Astrocyte of the cerebellum (primary cell): ENCODE measurements at regions not wholly inside any gene's neighbourhood (a gene's known extent, or its start where the extent isn't known, plus 50 kb on each side); places are given as distances from the start of the nearest gene placed in this dataset.

Source experiments
- DNase-seq: peaks from one replicate; pipeline ENCODE4 v3.0.0-alpha.2; 2011; ENCODE audit warnings: low read depth
- H3K4me3 ChIP-seq: 2 replicates; pipeline ENCODE4 v1.5.1; 2011; ENCODE audit warnings: mild to moderate bottlenecking, low read depth, low read length, moderate library complexity
- CTCF ChIP-seq: IDR thresholded peaks from 2 replicates; pipeline ENCODE4 v1.5.1; 2012; ENCODE audit warnings: low read length, low read depth, moderate library complexity, mild to moderate bottlenecking; ENCODE audit errors: missing control alignments
- in situ Hi-C: cut with HindIII; loops from 2 replicates; pipeline ENCODE4 v1.10.0; 2017; ENCODE audit warnings: low sequenced_read_pairs

- peak; percentile 90 for DNase-seq
- H3K4me3 ChIP-seq, result no peak overlapping the region
- no peak for TF ChIP-seq CTCF
- in situ Hi-C loops, result no loop called here
Observed at GRCh38 chr4:128571747-128572146, 237.8 kb upstream of the JADE1 start.

DNA sequence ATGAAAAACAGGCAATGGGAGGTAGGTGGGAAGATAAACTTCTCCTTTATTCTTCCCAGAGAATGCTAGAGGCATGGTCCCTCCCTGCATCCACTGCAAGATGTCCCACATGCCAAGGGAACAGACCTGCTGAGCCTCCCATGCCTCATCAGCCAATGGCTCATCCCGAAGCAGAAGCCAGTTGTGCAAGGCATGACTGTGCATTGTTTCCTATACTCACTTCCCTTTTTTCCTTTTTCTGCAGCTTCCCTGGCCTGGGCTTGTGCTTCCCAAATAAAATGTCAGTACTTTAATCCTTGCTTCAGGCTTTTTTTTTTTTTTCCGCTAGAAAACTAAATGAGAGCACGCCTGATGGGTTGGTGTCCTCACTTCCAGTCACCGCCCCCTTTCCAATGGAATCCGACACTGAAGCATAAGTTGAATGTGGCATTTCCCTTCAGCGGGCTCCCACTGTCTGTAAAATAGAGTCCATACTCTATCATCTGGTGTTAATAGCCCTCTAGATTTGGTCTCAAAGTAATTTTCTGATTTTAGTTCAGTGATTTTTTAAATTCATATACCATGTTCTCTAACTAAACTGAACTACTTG is 239.0 kb upstream of the JADE1 start:
- no peak for TF ChIP-seq CTCF
- no peak overlapping the region for H3K4me3 ChIP-seq
- DNase-seq, result no peak
- in situ Hi-C loops, result no loop called here

DNA sequence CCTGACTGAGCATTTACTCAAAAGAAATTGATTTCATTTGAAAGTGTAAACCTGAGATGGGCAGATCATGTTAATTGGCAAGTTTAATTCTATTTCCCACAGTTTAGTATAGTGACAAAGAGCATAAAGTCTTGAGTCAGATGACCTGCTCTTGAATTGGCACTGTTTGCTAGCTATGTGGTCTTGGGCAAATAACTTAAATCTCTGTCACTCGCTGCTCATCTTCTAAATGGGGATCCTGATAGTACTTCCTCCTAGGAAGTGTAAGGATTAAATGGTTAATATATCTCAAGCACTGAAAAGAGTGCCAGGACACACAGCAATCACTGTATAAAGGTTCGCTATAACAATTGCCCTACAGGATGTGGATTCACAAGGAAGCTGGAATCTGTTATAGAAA is 242.8 kb upstream of the JADE1 start:
- no peak for DNase-seq
- no peak overlapping the region for H3K4me3 ChIP-seq
- TF ChIP-seq CTCF, result no peak
- in situ Hi-C loops, result no loop called here

- TF ChIP-seq CTCF, result peak; percentile 66
- H3K4me3 ChIP-seq, result no peak overlapping the region
- DNase-seq, result no peak
- in situ Hi-C loops, result no loop called here
Observed at GRCh38 chr4:128565565-128566186, 243.8 kb upstream of the JADE1 start.

- no peak overlapping the region for H3K4me3 ChIP-seq
- DNase-seq, result no peak
- no peak for TF ChIP-seq CTCF
- in situ Hi-C loops, result no loop called here
Observed at GRCh38 chr4:128565054-128565453, 244.4 kb upstream of the JADE1 start.

DNA sequence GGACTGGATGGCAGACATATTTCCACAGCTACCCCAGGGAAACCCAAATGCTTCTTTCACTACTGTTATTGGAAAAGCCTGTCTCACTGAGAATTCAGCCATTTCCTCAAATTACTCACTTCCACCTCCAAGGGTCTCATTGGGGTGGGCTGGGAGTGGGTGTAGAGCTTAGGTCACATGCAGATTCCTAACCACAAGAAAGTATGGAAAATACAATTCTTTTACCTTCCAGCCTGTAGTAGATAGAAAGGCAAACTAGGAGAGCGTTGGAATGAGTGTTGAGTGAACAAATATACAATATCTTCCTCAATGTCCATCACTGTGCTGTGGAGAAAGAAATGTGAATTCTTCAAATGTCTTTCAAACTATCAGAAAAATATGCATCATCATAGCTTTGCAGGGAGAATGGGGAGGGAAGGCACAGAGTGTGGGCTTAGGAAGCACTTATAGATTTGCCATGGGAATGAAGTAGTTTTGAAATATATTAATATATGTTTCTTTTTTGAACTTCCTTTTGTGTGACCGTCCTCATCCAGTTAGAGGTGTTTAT is 245.3 kb upstream of the JADE1 start:
- no peak for DNase-seq
- H3K4me3 ChIP-seq, result no peak overlapping the region
- in situ Hi-C loops, result no loop called here
- TF ChIP-seq CTCF, result no peak
